HG03378 (cell line): ENCODE measurements at regions not wholly inside any gene's neighbourhood (a gene's known extent, or its start where the extent isn't known, plus 50 kb on each side); places are given as distances from the start of the nearest gene placed in this dataset.
"Not testable (repeated sequence)": the region's sequence is repeated elsewhere in the genome, so short reads cannot be mapped to it uniquely, and the experiment has no call there.

Experiments used
- ATAC-seq: cut with Tn5 transposase; IDR thresholded peaks from one replicate; pipeline ENCODE4 v1.9.1; 2021; ENCODE audit warnings: mild to moderate bottlenecking, moderate library complexity; ENCODE audit not compliant: unreplicated experiment

GRCh38 chr1:87976316-87976715 lies 647.6 kb downstream of the LMO4 start:
- ATAC-seq = no peak

DNA sequence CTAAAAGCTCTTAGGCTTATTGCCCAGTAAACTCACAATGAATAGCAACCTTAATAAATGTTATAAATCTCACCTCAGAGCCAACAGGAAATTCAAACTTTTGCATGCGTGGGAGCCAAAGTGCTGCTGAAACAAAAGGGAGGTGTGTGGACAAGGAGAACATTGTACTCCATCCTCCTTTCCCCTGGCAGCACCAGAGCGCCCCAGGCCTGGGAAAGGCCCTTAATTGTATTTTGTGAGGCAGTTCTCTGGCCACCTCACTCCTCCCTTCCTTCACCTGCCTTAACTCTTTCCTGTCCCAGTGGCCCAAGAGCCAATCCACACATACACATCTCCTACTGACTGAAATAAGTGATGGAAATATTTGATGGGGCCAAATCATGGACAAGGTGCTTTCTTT lies 648.5 kb downstream of the LMO4 start:
- ATAC-seq = no peak

GRCh38 chr1:87979079-87979478 lies 650.4 kb downstream of the LMO4 start:
- ATAC-seq = no peak

GRCh38 chr1:87980494-87980893 lies 651.8 kb downstream of the LMO4 start:
- no peak for ATAC-seq

DNA sequence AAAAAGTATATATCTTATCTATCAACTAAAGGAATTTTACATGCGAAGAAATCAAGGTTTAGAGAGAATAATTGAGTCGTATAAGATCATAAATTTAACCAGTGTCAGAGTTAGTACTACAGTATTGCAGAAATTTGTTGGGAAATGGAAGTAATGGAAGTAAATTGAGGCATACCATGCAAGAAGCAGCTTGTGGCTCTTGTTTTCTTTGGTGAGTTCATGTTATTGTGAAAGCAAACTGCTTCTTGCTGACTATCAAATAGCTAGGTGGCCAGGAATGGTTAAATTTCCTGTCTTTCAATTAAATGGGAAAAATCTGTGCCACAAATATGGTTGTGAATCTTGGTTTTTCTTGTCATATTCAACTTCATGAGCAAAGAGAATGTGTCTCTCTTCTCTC lies 652.7 kb downstream of the LMO4 start:
- ATAC-seq = no peak

- no peak for ATAC-seq
These were observed 653.1 kb downstream of the LMO4 start for GRCh38 chr1:87981810-87982209.

DNA sequence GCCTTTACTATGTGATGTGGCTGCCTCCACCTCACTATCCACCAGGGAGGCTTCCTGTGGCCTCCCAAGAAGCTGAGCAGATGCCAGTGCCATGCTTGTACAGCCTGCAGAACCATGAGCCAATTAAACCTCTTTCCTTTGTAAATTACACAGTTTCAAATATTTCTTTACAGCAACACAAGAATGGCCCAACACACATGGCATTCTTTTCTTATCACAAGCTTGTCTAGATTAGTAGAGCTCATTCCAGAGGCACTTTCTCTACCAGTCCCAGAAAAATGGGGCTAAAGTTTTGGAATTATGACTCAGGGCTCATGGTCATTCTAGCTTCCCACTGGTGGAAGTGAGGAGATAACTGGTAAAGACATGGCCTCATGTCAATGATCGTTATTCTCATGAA lies 655.2 kb downstream of the LMO4 start:
- ATAC-seq = no peak

DNA sequence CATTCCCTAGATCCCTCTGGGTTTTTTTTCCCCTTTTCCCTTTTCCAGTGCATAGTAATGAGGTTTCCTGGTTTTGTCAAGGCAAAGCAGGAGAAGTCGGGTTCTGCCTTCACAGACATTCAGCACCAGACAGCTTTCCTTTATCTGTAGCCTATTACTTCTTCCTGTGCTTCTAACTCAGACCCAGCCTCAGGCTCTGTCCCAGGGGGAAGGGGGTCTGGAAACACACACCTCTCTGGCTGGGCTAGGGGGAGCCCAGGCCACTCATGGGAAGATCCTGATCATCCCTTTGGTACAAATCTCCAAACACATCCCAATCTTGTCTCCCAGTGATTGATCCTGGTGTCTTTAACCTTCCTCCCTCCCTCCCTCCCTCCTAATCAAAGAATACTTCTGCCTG lies 656.4 kb downstream of the LMO4 start:
- ATAC-seq = no peak

- ATAC-seq = no peak
These were observed 657.6 kb downstream of the LMO4 start for GRCh38 chr1:87986130-87986866.

GRCh38 chr1:87989346-87989745 lies 660.7 kb downstream of the LMO4 start:
- no peak for ATAC-seq

DNA sequence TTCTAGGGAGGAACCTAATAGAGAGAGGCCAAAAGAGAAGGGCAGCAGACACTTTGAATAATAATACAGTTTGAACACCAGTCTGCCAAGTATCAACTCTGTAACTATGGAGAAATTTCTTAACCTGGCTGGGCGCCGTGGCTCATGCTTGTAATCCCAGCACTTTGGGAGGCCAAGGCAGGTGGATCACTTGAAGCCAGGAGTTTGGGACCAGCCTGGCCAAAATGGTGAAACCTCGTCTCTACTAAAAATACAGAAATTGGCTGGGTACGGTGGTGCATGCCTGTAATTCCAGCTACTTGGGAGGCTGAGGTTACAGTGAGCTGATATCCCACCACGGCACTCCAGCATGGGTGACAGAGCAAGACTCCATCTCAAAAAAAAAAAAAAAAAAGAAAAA lies 663.9 kb downstream of the LMO4 start:
- not testable (repeated sequence) for ATAC-seq

DNA sequence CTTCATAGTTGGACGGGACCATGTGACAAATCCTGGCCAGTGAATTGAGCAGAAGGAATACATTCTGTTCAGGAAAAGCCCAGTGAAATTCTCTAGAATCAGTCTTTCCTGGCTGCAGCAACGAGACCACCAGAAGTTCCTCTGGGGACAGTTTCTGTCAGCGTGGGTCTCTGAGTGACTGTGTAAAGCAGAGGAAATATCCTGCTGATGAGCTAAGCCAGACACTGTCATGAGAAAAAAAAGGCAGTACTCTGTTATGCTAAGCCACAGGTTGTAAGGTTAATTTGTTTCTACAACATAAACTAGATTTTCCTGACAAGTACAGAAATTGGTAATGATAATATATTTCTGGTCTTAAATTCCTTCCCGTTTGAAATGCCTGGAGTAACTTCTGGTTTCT lies 664.4 kb downstream of the LMO4 start:
- ATAC-seq = no peak

DNA sequence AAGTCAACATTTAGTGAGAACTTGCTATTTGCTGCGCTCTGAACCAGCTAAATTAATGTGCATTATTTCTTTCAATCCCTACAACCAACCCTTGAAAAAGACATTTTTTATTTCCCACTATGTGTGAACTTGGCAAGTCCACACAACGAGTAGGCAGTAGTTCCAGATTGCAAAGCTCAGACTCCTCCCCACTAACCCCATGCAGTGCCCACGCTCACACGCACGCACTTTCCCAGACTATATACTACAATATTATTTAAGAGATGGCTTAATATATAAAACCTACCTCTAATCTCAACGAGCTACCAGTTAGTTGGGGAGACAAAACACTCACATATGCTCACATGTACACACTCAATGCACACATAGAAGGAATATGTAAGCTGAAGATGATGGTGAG lies 671.2 kb downstream of the LMO4 start:
- no peak for ATAC-seq

GRCh38 chr1:88001460-88001859 lies 672.8 kb downstream of the LMO4 start:
- no peak for ATAC-seq

DNA sequence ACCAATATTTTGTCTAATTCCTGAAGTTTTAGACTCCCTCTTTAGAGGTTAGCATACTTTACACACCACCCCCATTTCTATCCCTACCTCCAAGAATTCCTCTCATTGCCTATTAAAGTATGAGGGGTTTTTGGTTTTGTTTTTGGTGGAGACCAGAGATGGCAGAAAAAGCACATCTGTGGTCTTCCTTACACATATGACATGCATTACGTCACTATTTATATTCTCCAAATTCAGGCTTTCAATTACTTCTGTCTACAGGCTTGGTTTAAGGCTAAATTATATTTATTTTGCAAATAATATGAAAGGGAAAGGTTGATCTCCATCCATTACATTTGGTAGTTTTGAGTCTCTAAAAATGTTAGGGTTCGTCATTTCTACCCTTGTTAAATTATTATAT lies 674.6 kb downstream of the LMO4 start:
- no peak for ATAC-seq

- ATAC-seq = no peak
These were observed 674.2 kb upstream of the PKN2 start for GRCh38 chr1:88009916-88010315.

DNA sequence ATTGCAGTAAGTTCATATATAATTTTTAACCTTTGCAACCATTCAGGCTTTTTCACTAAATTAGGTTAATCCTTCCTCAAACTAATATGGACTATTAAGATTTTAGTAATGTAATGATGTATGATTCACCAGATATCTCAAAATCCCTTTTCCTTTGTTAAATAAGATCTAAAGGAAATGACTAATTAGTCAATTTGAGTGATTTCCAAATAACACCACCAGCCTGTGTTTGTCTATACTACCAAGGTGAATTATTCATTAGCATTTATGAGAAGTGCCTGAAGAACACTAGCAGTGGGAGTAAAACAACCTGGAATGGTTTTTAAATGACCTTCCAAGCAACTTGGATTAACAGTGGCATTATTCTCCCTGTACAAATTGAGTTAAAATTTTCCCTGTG lies 670.6 kb upstream of the PKN2 start:
- ATAC-seq = no peak

- no peak for ATAC-seq
These were observed 669.9 kb upstream of the PKN2 start for GRCh38 chr1:88014131-88014530.

DNA sequence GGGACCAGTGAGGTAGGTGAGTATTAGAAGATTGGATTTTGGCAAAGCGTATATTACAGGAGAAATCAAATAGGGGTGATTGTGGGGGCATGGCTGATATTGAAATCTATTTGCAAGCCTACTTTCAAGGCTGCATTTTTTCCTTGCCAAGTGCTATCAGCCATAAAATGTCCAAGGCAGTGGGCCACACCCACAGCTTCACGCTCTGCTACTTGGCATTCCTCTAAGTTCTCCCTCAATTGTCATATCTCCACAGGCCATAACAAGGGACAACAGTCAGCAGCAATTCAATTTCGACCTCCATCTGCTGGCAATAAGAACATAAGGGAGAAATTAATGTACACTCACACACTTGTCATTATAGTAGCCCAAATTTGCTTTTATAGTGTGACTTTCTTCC lies 667.1 kb upstream of the PKN2 start:
- no peak for ATAC-seq

GRCh38 chr1:88021529-88021928 lies 662.5 kb upstream of the PKN2 start:
- no peak for ATAC-seq

DNA sequence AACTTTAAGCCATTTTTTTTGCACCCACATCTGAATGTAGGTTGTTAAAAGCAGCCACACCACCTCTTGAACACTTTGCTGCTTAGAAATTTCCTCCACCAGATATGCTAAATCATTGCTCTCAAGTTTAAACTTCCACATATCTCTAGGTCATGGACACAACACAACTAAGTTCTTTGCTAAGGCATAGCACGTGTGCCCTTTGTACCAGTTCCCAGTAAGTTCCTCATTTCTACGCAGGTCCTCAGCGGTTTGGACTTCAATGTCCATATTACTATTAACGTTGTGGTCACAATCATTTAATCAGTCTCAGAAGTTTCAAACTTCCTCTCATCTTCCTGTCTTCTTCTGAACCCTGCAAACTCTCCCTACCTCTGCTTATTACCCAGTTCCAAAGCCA lies 661.6 kb upstream of the PKN2 start:
- ATAC-seq = no peak

GRCh38 chr1:88029142-88029541 lies 654.9 kb upstream of the PKN2 start:
- no peak for ATAC-seq

DNA sequence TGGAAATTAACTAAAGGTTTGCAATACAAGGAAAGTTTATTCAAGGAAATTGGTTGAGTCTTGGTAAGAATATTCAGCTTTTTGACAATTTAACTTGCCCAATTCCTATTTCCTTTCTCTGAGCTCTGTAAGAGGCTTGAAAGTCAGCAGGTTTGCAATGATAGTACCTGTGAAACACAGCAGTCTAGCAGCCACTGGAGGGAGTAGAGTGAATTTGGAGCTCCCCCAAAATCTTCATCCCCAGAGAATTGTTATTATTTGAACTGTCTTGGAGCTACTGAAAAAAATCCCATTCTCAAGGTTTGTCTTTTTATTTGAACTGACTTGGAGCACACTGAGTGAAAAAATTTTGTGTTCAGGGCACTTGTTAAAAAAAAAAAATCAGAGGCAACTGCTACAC lies 654.2 kb upstream of the PKN2 start:
- ATAC-seq = no peak
